K562 (cell line): ENCODE measurements at regions not wholly inside any gene's neighbourhood (a gene's known extent, or its start where the extent isn't known, plus 50 kb on each side); places are given as distances from the start of the nearest gene placed in this dataset.

ENCODE experiments used
- ATAC-seq: fragments of 200-7000 bp; cut with Tn5 transposase; 3 replicates; pipeline ENCODE4 v1.9.1; 2020; ENCODE audit warnings: moderate library complexity
- BruUV-seq: library from RNA; stranded (reverse); fragments of 400-500 nt; replicated peaks from 2 replicates; lab custom pipeline; 2021; lab: Mats Ljungman, UMichigan
- CTCF ChIA-PET: fragments of 300-600 bp; formaldehyde crosslinking; extraction: SDS; loops from one replicate; lab custom pipeline; 2021; ENCODE audit warnings: low intra/inter-chr PET ratio; lab: Yijun Ruan, JAX
- POLR2A ChIA-PET: fragments of 300-600, 350-650 bp; sonication (Branson Sonifier 250); formaldehyde crosslinking; extraction: SDS; loops from one replicate; lab custom pipeline; 2021; ENCODE audit warnings: antibody characterized with exemption, inconsistent platforms; lab: Yijun Ruan, JAX
- DNase-seq, 4 experiments: peaks; one replicate each; pipeline versions ENCODE4 v3.0.0 to v3.0.0-alpha.2; 2011 to 2018; ENCODE audit warnings: low spot score in 3 of 4, mixed read lengths in 3 of 4; ENCODE audit errors: extremely low read depth in 1 of 4
- FAIRE-seq: peaks from 2 replicates; lab custom pipeline; 2011; peaks lifted over from hg19 to GRCh38; lab: Jason Lieb, UNC
- H2AFZ ChIP-seq: 2 replicates; pipeline ENCODE4 v1.6.0; 2011; ENCODE audit warnings: low read depth, low read length, control low read depth, inconsistent platforms
- H3K27ac ChIP-seq: fragments of 200-600 bp; 3 replicates; pipeline ENCODE4 v1.8.0; 2011; ENCODE audit warnings: low read depth, mild to moderate bottlenecking, control low read depth, inconsistent platforms, low read length, moderate library complexity, mixed read lengths; ENCODE audit errors: extremely low read depth
- H3K27me3 ChIP-seq, 2 experiments: fragments of 300-600 bp in 1 of 2; 2 replicates in 1 of 2; 3 replicates in 1 of 2; pipeline versions ENCODE4 v1.6.0 to v1.8.0; 2011; ENCODE audit warnings: inconsistent platforms in 2 of 2, low read length in 2 of 2, mild to moderate bottlenecking in 1 of 2, mixed read lengths in 1 of 2, moderate library complexity in 1 of 2; ENCODE audit not compliant: control insufficient read depth in 2 of 2, insufficient read depth in 2 of 2
- H3K36me3 ChIP-seq: fragments of 300-600 bp; 3 replicates; pipeline ENCODE4 v1.8.0; 2011; ENCODE audit warnings: mild to moderate bottlenecking, low read length, inconsistent platforms; ENCODE audit not compliant: control insufficient read depth, insufficient read depth
- H3K4me1 ChIP-seq, 2 experiments: fragments of 200-600 bp in 1 of 2; replicated peaks in 1 of 2; 2 replicates in 1 of 2; 3 replicates in 1 of 2; pipeline versions ENCODE4 v1.5.1 to v1.8.0; 2011; ENCODE audit warnings: inconsistent platforms in 2 of 2, low read length in 2 of 2, mild to moderate bottlenecking in 1 of 2, mixed read lengths in 1 of 2, moderate library complexity in 1 of 2; ENCODE audit not compliant: control insufficient read depth in 2 of 2, insufficient read depth in 2 of 2
- H3K4me2 ChIP-seq: 2 replicates; pipeline ENCODE4 v1.6.1; 2011; ENCODE audit warnings: low read length, control low read depth, inconsistent platforms, mixed read lengths; ENCODE audit not compliant: insufficient read depth
- H3K4me3 ChIP-seq: fragments of 200-600 bp; sonication (generic), shearing (Covaris generic); 2 replicates; pipeline ENCODE4 v1.5.1; 2016; ENCODE audit warnings: control low read depth, inconsistent platforms
- H3K79me2 ChIP-seq: fragments of 200-600 bp; 3 replicates; pipeline ENCODE4 v1.8.0; 2011; ENCODE audit warnings: low read length, inconsistent platforms; ENCODE audit not compliant: control insufficient read depth, insufficient read depth
- H3K9ac ChIP-seq, 2 experiments: 2 replicates each; pipeline versions ENCODE4 v1.6.0 to v1.6.1; 2011; ENCODE audit warnings: low read depth in 2 of 2, low read length in 2 of 2, control low read depth in 1 of 2, inconsistent platforms in 1 of 2, mild to moderate bottlenecking in 1 of 2, mixed read lengths in 1 of 2; ENCODE audit not compliant: insufficient read depth in 1 of 2
- H3K9me1 ChIP-seq: one replicate; pipeline ENCODE4 v1.6.0; 2011; ENCODE audit warnings: inconsistent platforms, mild to moderate bottlenecking, low read length, moderate library complexity; ENCODE audit not compliant: control insufficient read depth, insufficient read depth
- H3K9me3 ChIP-seq: replicated peaks from 2 replicates; pipeline ENCODE4 v1.5.1; 2011; ENCODE audit warnings: low read depth, low read length, inconsistent platforms; ENCODE audit not compliant: control insufficient read depth, insufficient read depth
- H4K20me1 ChIP-seq: replicated peaks from 2 replicates; pipeline ENCODE4 v1.6.1; 2011; ENCODE audit warnings: low read length, inconsistent platforms, mixed read lengths; ENCODE audit not compliant: control insufficient read depth, insufficient read depth
- CEBPG ChIP-seq, 3 experiments: fragments of 200-800 bp in 1 of 3; sonication (Bioruptor generic) in 1 of 3; sonication (generic) in 1 of 3; formaldehyde crosslinking in 1 of 3; IDR thresholded peaks in 2 of 3; conservative IDR thresholded peaks in 1 of 3; 2 replicates each; pipeline versions ENCODE4 v1.6.1 to v1.8.0; 2016 to 2022; ENCODE audit warnings: missing compliant biosample characterization in 2 of 3, missing genetic modification characterization in 2 of 3, mild to moderate bottlenecking in 1 of 3, missing genetic modification reagents in 1 of 3
- E2F5 ChIP-seq: sonication (generic); formaldehyde crosslinking; IDR thresholded peaks from 2 replicates; pipeline ENCODE4 v1.8.0; 2022; ENCODE audit warnings: mild to moderate bottlenecking, missing genetic modification reagents
- ELF1 ChIP-seq: fragments of 200-800 bp; sonication (Bioruptor generic); IDR thresholded peaks from 2 replicates; pipeline ENCODE4 v1.6.1; 2016; ENCODE audit warnings: missing genetic modification characterization, missing compliant biosample characterization
- MCM7 ChIP-seq, 2 experiments: fragments of 450-650 bp; IDR thresholded peaks; 2 replicates each; pipeline ENCODE4 v1.6.1; 2016 to 2018
- MTA3 ChIP-seq: fragments of 450-650 bp; formaldehyde crosslinking; IDR thresholded peaks from 2 replicates; pipeline ENCODE4 v1.6.1; 2017; ENCODE audit warnings: mild to moderate bottlenecking, borderline replicate concordance
- NFE2L1 ChIP-seq: fragments of 450-650 bp; IDR thresholded peaks from 2 replicates; pipeline ENCODE4 v1.6.1; 2016; ENCODE audit warnings: missing genetic modification characterization, low read depth, mild to moderate bottlenecking, missing compliant biosample characterization, moderate library complexity, borderline replicate concordance
- WGBS: fragments of 100-300 bp; shearing (Covaris generic); methylation state at CpG from one replicate; pipeline ENCODE4 v1.1.6; 2016; ENCODE audit warnings: low coverage, mixed read lengths; ENCODE audit not compliant: insufficient coverage; ENCODE audit errors: missing lambda C conversion rate; 5-methylcytosine and 5-hydroxymethylcytosine counted together
- in situ Hi-C: fragments of 300-500 bp; cut with MboI; formaldehyde crosslinking; loops from 4 replicates; pipeline ENCODE4 v1.15.0; 2018; ENCODE audit warnings: inconsistent platforms, mixed read lengths
- intact Hi-C: fragments of 100-400 bp; cut with micrococcal nuclease; formaldehyde crosslinking; loops from 2 replicates; pipeline ENCODE4 v1.14.2; 2022

- TF ChIP-seq ELF1: no peak
- no peak for TF ChIP-seq MCM7 (IDR thresholded peaks at IDR 0.05)
- no peak for TF ChIP-seq CEBPG (CRISPR knock-in tag; IDR thresholded peaks at IDR 0.05)
- no peak for TF ChIP-seq CEBPG (tag; conservative IDR thresholded peaks at IDR 0.05 in 1 of 2, IDR thresholded peaks at IDR 0.05 in 1 of 2)
- TF ChIP-seq, all 486 proteins: peak for 0
Observed at GRCh38 chr6:93792746-93793145, 373.4 kb upstream of the EPHA7 start (continued).

- Histone ChIP-seq H3K79me2 (no peaks in the 10 kb centered on the region), H3K36me3 (no peaks in the 10 kb centered on the region), H3K9me1 (no peaks in the 10 kb centered on the region), H2AFZ (no peak overlapping the region), H3K4me3 (no peak overlapping the region), H3K4me2 (no peak overlapping the region), H3K4me1 (no peaks in the 10 kb centered on the region), H3K27ac (no peak overlapping the region)
- no peak for DNase-seq
- POLR2A ChIA-PET: no interaction called here
- intact Hi-C loops: no loop called here
- TF ChIP-seq E2F5 (no peak), MTA3 (no peak), NFE2L1 (tag) (no peak)
- TF ChIP-seq, all 486 proteins: peak for 0
- no peaks in the 10 kb centered on the region for H4K20me1 ChIP-seq
- H3K9ac ChIP-seq: no peak overlapping the region
- WGBS: 0% methylated on average over 1 of the region's 1 CpG
- BruUV-seq: no TSS peak
- ATAC-seq (no peak), FAIRE-seq (no peak)
- no peaks in the 10 kb centered on the region for H3K27me3 ChIP-seq
- H3K9me3 ChIP-seq: no peaks in the 10 kb centered on the region; the same call in 1 of the 2 replicates
- CTCF ChIA-PET: no interaction called here
- in situ Hi-C loops: no loop called here
Observed at GRCh38 chr6:93790981-93791380, 371.6 kb upstream of the EPHA7 start.
